Fibroblast of the conjunctiva (primary cell): ENCODE measurements at regions not wholly inside any gene's neighbourhood (a gene's known extent, or its start where the extent isn't known, plus 50 kb on each side); places are given as distances from the start of the nearest gene placed in this dataset.
"Not testable (repeated sequence)": the region's sequence is repeated elsewhere in the genome, so short reads cannot be mapped to it uniquely, and the experiment has no call there.

Experiments used
- DNase-seq: peaks from one replicate; pipeline ENCODE4 v3.0.0-alpha.2; 2010; ENCODE audit warnings: low read depth

DNA sequence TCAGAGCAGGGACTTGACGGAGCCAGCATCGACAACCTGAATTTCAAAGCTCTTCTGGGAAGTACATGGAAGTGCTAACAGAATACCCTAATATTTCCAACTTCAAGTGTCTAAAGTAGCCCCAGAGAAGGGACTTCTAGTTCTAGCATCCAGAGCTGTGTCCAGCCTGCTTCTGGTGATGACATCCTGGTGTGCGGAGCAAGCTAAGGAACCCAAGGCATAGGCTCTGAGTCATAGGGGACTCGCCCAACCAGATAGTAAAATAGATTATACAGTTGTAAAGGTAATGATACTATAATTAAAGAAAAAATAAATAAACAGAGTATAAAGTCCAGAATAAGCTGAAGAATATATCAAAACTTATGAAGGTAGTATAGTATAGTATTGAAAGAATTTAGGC, 108.1 kb upstream of the SERPINE2 start:
- no peak for DNase-seq

DNA sequence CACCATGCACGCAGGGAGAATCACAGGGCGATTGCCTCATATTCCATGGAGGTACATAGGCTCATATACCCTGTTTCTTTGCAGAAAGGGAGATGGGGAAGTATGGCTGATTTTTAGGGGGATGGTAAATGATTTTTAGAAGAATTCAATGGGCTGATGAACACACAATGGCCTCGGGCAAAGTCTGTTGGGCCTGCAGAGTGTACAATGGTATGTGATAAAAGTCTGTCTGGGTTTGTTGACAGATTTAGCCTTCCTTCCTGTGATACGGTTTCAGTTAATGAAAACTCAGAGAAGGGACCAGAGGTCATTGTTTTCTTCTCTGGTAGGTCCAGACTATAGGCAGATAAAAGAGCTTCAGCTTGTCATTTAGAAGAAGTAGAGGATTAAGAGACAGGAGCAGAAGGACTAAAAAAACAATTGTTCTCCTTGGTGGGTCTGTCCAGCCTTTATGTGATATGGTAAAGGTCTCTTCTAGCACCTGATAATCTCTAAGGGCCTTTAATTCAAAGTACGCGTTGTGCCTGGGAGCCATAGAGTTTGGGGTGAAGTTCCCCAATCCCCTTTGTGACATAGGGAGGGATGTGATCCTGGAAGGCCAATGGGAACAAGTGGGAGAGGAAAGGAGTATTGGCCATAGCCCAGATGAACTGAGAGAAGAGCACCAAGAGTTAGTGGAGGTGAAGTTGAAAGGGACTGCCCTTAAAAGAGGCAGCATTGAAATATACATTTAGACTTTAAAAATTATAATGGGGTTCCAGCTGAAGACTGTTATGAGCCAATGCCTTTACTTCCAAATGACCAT, 107.5 kb upstream of the SERPINE2 start:
- DNase-seq: no peak

DNA sequence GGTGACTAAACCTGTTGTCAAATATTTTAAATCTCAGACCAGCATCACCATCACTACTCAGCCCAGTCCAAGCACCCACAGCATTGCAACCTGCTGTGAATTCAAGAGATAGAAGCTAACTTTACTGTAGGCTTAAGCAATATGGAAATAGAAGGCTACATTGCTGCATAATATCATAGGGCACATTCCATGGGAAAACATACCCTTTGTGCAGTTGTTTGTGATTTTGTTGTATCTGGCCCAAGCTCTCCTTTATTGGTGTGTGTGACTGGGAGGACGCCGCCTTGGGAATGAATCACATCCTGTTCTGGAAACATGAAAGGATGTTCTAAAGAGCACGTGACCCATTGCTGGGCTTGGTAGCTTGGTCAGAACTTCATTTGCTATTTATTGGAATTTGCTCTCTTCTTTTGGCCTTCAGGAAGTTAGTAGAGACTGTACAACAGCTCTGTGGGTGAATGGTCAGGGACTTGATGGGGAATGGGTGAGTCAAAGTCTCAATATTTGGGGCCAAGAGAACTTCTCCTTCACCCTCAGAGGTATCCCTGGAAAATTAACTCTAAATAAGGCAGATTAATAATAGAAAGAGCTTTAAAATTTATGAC, 106.8 kb upstream of the SERPINE2 start:
- DNase-seq: peak; percentile 50

DNA sequence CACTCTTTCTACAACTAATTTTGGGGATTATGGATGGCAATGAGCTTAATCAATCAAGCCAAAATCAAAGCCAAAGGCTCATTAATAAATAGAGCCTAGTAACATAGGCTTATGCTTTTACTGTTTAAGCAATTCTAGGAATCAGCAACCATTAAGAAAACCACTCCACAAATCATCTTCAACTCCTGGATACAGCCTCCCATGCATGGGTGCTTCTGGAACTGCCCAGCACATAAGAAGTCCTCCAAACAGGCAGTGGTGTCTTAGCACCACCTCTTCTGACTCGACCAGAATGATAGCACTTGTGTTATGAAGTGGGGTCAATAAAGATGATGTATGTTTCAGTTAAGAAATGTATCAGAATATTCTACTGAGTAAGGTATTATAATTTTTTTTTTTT, 104.4 kb upstream of the SERPINE2 start:
- DNase-seq: no peak

DNA sequence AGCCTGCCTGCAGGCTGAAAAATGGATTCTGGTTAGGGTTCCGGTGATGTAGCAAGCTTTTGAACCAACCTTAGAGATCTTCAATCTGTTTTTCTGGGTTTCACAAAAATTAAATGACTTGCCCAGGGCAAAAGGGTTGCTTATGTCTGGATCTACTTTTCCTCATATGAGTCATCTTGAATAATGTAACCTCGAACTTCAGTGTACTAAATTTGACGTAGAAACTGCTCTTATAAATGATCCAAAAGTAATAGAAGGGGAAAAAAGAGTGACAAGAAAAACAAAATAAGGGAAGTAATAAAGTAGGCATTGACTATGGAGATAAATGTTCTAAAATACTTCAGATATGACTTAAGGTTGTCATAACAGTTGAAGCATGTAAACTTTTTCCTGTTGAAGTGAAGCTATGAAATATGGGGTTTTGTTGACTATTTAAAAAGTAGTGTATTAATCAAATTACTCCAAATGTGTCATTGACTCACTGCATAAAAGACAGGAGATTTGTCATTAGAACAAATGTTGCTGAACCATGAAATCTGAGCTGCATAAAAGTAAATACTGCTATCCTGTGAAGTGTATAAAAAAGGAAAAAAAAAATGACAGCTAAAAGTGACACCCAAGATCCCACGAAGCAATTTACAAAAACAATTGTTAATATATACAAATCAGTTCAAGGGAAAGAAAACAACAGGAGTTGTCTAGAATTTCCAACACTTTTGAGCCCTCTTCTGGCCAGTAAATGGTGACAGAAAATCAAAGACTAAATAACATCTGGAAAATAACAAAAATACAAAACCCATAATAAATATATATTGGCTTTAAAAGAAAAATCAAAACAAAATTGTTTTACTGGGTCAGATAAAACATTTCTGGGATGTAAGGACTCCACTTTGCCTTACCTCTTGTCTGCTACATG, 103.6 kb upstream of the SERPINE2 start:
- DNase-seq: peak; percentile 43

DNA sequence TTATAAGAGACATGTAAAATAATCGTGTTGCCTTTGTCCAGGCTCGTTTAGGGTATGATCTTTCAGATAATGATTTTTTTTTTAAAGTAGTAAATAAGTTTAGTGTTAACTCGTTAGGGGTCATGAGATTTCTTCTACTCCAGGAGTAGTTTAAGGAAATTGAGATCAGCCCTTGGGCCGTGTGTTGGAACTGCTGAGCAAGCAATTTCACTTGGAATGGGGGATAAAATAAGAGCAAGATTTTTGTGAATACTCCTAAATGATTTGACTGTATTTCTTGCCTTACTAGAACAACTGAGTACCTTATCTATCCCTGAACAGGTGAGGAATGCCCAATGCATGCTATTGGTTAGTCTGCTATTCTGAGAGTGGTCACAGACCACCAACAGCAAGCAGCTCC, 102.2 kb upstream of the SERPINE2 start:
- no peak for DNase-seq

DNA sequence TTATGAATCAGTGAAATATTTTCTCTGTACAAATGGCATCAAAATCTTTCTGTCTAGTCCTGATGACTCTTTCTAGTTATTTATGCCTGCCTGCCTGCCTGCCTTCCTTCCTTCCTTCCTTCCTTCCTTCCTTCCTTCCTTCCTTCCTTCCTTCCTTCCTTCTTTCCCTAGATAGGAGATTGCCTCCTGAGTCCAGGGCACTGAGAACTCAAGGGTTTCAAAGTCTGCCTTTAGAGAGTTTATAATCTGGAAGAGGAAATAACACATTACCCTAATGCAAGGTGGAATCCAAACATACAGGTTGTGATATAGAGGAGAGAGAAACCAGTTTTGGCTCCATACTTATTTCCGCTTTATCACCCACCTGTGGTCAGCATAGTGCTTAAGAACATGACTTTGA, 98.1 kb upstream of the SERPINE2 start:
- DNase-seq: no peak

DNA sequence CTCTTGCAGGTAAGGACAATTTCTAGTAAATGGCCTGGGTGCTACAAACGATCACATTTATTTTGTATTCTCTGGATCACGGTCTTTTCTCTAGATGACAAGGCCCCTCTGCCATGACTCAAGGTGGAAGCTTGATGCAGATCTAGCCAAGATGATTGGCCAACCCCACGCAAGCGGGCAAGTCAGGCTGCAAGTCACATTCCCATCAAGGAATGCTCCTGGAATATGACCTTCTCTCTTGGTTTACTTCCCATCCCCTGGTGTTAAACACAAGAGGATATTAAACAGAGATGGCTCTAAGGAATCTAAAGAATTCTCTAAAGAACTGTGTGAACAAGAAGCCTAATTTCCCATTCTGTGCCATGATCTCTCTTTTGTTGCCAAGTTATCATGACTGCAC, 97.3 kb upstream of the SERPINE2 start:
- DNase-seq: no peak

DNA sequence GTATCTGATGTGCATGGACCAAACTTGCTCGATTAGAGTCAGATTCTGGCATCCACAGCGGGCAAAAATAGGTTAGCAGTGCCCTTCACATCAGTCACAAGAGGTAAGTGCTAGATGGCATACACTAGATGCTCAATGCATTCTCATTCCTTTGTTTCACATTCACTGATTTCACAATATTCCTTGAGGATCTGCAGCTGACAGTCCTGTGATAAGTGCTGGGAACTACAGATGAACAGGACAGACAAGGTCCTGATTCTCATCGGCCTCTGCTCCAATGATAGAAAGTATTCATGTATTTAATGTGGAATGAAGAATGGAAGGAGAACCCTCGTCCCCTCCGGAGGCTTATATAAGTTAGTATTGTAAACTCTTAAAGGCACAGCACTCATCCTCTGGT, 96.8 kb upstream of the SERPINE2 start:
- no peak for DNase-seq

DNA sequence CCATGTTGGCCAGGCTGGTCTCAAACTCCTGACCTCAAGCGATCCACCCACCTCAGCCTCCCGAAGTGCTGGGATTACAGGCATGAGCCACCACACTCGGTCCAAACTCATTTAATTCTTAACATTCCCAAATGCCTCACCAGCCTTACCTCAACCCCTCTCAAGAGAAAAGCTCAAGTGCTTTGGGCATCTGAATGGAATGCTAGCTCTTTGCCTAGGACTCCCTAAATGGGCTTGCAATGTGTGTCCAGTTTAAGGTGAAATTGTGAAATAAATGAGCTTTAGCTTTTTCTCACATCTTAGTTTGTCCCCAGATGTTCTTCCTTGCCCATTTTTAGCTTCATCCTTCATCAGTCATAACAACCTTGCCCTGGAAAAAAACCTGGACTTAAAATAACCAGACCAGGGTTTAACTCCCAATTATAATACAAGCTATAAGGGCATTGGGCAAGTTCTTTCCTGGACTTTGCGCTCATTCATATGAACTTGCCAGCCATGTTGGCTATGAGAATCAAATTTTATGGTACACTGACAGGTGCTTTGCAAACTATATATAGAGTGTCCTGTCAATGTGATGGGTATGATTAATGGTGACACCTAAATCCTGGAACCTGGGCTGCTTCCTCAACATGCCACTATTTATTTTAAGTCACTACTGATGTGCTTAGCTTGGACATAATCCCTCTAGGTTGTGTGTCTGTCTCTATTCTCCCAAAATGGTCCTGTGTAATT, 95.1 kb upstream of the SERPINE2 start:
- no peak for DNase-seq

DNA sequence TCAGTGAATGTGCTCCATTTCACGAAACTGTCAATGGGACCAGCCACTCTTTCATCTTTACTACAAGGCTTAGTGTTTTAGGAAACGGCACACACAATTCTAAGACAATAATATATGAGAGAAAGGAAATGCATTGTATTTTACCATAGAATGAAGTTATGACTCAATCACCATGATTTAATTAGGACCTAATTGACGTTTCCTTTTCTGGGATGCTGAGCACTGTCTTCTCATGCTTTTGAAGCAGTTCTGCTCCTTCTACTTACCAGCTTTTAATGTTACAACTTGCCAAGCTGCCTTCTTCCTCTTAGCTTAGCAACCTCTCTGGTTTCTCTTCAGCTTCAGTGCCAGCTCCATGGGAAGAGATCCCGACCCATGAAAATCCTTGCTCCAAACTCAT, 94.3 kb upstream of the SERPINE2 start:
- DNase-seq: no peak

DNA sequence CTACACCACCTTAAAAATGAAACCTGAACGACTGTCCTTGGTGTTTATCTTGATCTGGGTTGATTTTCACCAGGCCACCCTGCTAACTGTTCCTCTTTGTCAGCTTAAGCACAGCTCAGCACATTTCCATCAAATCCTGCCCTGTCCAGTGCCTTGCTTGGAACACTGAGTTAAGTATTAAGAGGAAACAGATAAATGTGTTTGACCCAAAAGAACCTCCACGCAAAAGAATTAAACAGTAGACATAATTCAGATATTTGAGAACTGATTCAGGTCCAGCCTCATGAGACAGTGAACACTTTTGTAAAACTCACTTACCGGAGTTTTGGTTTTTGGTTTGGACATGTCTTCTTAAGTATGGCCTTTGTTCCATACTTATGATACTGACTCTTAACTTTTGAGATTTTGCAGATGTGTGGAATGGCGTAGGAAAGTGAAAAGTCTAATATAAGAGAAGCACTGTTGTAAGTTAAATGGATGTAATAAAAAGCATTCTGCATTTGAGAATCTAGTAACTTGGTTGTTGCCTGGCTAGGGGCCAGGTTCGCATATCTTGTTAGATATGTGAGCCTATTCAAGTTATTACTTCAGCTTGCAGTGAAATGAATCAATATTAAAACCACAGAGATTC, 88.9 kb upstream of the SERPINE2 start:
- peak; percentile 21 for DNase-seq

DNA sequence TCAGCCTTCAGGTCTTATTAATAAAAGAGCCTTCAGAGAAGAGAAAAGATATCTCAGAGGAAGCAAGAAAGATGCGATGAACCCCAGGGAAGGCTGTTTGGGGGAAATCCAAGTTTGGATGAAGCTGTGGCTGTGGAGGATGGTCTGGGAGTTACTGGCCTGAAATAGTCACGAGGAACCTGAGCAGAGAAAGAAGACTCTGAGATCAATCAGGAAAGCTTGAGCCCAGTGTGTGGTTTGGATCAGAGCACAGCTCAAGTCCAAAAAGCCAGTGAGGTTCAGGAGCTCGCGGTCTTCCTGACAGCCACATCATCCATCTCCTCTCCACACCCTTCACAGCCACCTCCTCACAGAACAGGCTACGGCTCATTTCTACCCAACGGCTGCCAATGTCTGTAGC, 87.4 kb upstream of the SERPINE2 start:
- no peak for DNase-seq

DNA sequence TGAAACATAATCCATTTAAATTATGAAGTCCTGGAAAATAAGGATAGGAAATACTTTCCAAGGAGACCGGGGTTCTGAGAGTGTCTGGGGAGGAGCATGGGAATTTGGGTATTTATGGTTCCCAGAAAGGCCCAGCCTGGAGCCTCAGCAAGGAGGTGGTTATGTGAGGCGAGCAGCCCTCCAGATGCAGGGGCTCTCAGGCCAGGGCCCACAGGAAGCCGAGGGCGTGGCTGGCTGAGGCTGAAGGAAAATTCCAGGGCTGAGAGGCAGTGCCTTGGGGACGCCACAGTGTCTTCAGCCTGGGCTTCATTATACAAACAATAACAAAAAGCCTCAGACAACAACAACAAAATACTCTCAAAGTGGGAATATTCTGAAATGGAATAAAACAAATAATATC, 86.9 kb upstream of the SERPINE2 start:
- no peak for DNase-seq

DNA sequence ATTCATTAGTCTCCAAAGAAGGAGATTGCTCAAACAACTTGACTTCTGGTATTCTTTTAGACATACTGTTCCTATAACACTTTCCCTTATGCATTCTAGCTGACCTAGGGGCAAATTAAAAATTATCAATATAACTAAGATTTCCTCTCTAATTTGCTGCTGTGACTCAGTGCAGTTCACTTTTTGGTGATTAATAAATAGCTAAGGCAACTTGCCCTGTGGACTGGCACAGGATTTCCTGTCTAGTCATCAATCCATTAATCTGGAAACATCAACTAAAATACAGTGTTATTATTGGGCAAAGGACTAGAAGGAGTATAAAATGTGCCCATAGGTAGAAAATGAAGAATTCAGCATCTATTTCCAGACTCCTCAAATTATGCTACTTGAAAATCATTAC, 83.5 kb upstream of the SERPINE2 start:
- no peak for DNase-seq

DNA sequence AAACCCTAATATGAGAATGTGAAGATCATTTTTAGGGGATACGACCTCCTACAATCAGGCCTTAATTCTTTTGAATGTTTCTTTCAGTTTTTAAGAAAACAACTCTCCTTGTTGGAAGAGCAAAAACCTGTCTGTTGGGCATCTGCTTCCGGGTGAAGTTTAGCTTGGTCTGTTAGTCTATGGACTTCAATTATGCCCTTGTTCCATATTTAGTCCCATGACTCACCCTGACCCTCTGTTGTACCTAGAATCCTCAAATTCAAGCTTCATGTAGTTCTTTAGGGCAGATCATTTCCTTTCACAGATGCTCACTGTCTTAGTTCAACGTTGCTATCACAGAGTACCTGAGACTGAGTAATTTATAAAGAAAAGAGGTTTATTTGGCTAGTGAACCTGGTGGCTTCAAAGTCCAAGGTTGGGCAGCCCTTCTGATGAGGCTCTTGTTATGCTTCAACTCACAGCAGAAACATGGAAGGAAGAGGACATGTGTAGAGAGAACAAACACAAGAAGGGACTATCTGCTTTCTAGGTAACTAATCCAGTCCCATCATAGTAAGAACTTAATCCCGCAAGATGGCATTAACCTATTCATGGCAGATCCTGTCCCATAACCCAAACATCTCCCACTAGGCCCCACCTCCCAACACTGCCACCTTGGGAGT, 82.5 kb upstream of the SERPINE2 start:
- DNase-seq: no peak

DNA sequence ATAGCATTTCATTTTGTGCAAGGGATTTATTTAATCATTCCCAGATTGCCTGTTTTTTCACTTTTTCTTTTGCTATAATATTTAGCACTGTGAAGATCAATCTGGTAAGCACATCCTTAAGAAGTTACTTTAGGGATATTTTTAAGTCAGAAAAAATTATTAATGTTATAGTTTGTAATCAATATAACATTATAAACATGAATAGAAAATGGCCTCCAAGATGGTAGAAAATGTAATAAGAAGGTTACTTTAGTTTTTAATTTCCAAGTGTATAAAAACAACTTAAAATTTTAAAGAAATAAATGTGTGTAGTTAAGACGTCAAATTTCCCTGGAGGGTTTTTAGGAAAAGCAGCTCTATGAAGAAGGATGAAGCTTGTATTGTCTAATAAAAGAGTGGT, 81.9 kb upstream of the SERPINE2 start:
- no peak for DNase-seq

DNA sequence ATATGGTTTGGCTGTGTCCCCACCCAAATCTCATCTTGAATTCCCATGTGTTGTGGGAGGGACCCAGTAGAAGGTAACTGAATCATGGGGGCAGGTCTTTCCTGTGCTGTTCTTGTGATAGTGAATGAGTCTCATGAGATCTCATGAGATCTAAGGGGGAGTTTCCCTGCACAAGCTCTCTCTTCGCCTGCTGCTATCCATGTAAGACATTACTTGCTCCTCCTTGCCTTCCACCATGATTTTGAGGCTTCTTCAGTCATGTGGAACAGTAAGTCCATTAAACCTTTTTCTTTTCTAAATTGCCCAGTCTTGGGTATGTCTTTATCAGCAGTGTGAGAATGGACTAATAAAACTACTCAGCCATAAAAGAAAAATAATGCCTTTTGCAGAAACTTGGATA, 80.8 kb upstream of the SERPINE2 start:
- DNase-seq: not testable (repeated sequence)

DNA sequence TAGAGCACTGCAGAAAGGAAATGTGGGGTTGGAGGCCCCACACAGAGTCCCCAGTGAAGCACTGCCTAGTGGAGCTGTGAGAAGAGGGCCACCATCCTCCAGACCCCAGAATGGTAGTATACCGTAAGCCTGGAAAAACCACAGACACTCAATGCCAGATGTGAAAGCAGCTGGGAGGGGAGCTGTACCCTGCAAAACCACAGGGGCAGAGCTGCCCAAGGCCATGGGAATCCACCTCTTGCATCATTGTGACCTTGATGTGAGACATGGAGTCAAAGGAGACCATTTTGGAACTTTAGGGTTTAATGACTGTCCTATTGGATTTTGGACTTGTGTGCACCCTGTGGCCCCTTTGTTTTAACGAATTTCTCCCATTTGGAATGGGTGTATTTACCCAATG, 75.3 kb upstream of the SERPINE2 start:
- DNase-seq: no peak

DNA sequence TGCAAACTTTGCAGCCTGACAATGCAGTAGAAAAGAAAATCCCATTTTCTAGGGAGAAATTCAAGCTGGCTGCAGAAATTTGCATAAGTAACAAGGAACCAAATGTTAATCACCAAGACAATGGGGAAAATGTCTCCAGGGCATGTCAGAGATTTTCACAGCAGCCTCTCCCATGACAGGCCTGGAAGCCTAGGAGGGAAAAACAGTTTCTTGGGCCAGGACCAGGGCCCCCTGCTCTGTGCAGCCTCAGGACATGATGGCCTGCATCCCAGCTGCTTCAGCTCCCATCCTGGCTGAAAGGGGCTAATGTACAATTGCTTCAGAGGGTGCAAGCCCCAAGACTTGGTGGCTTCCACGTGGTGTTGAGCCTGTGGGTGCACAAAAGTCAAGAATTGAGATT, 74.8 kb upstream of the SERPINE2 start:
- not testable (repeated sequence) for DNase-seq

DNA sequence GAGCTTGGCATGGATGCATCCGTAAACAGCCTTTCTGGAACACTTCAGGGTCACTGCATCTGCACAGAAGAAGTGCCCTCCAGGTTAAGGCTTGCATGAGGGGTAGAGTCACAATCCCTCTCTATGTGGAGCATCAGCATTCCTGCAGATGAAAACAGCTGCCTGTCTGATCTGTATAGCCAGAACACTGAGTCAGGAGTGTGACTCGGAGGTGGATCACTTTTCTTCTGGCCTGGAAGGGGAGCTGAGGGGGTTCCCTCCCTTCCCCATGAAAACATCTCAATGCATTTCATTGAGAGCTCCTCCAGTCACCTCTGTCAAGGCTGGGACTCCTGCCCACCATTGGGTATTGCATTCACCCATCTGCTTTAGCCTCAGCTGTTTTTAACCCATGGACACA, 72.5 kb upstream of the SERPINE2 start:
- no peak for DNase-seq
